22Rv1 (cell line): ENCODE measurements at regions not wholly inside any gene's neighbourhood (a gene's known extent, or its start where the extent isn't known, plus 50 kb on each side); places are given as distances from the start of the nearest gene placed in this dataset.

Source experiments
- CTCF ChIP-seq: fragments of 450-650 bp; IDR thresholded peaks from 2 replicates; pipeline ENCODE4 v1.5.1; 2017; ENCODE audit warnings: mild to moderate bottlenecking
- ZFX ChIP-seq: fragments of 450-650 bp; IDR thresholded peaks from 2 replicates; pipeline ENCODE4 v1.6.1; 2017; ENCODE audit warnings: antibody characterized with exemption, borderline replicate concordance

- no peak for TF ChIP-seq CTCF
- TF ChIP-seq ZFX: no peak
These were observed 135.7 kb downstream of the DNAJB6 start for GRCh38 chr7:157472311-157473050.
